HG03045 (cell line): ENCODE measurements at regions not wholly inside any gene's neighbourhood (a gene's known extent, or its start where the extent isn't known, plus 50 kb on each side); places are given as distances from the start of the nearest gene placed in this dataset.

Experiments
- ATAC-seq: cut with Tn5 transposase; IDR thresholded peaks from one replicate; pipeline ENCODE4 v1.9.1; 2021; ENCODE audit warnings: mild to moderate bottlenecking, moderate library complexity; ENCODE audit not compliant: unreplicated experiment

DNA sequence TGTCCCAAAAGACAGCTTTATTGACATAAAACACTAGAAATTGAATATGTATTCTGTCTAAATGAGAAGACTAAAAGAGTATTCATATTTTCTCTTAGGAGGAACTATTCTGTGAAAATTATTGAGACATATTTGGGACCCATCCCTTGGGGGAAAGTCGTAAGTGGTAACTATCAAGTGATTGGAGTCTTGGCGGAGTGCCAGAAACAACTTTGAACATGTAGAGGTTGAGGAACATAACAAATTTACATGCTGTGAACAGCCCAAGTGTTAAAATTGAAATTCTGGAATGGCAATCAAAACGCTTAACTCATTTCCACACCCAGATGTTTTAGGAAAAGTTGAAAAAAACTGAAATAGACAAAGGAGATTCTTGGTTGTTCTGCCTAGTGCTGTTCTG lies 1034.6 kb downstream of the NSUN3 start:
- no peak for ATAC-seq

DNA sequence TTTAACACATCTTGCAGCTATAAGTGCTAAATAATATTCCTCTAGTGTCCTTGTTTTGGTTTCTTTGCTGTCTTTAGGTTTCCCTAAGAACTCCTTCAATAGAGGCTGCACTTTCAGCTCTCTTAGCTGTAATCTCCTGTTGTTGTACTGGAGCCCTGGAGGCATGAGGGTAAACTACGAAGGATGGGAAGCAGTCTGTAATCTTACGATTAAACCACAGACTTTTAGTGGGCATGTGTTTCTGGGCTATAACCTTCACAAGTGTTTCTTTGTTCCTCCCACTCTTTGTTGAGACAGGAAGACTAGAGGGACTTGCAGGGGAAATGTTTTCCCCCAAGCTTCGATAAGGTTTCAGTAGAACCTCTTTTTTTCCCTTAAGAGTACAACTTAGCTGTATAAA lies 1058.1 kb downstream of the NSUN3 start:
- no peak for ATAC-seq

DNA sequence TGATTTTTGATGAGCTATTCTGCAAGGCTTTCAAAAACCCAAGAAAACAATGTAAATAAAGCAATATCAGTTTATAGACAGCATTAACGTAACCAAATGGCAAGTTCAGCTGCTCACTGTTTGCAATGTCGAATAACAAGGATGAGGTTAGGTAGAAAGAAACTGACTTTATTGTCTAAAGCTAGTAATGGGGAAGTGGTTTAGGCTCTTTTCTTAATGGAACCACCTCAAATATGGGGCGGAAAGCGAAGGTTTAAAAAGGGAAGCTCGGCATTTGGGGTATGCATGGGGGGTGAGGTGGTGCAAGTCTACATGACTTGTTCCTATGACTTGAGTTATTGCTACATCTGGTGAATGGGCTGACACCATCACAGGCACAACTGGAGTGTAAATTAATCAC lies 1060.2 kb downstream of the NSUN3 start:
- ATAC-seq = no peak

DNA sequence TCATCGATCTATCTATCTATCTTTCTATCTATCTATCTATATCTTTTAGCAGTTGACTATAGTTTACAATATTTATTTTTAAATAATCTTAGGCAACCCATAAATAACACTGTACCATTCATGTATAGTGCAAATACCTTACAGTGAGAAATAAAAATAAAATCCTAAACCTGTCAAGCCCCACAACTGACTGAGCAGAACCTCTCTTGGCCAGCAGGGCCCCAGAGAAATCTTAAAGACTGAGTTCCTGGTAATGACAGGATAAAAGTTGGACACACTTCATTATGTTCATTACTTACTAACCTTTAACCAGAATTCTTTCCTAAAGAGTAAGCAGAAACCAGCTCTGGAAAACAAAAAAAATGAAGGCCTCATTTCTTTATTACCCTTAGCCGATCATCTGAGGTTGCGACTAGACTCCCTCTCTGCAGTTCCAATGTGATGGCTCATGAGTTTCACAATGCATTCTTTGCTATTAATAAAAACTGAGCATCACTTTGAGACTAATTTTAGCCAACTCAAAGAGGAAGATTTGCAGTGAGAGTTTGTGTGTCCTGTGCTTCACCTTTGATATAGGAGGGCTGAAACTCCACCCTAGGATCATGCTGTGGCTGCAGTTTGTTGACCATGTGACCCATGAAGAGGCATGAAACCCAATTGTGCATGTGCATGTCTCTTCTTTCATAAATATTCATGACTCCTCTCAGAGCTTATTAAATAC lies 1072.0 kb downstream of the NSUN3 start:
- ATAC-seq = no peak

DNA sequence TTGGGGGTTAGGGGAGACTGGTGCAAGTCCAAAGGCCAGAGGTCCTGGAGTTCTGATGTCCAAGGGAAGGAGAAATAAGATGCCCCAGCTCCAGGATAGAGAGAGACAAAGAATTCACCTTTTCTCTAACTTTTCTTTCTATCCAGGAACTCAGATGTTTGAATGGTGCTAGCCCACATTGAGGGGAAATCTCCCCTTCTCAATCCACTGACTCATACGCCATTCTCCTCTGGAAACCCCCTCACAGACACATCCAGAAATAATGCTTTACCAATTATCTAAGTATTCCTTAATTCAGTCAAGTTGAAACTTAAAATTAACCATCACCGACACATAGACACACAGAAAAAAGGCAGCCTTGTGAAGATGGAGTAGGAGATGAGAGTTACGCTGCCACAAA lies 1085.2 kb downstream of the NSUN3 start:
- no peak for ATAC-seq

DNA sequence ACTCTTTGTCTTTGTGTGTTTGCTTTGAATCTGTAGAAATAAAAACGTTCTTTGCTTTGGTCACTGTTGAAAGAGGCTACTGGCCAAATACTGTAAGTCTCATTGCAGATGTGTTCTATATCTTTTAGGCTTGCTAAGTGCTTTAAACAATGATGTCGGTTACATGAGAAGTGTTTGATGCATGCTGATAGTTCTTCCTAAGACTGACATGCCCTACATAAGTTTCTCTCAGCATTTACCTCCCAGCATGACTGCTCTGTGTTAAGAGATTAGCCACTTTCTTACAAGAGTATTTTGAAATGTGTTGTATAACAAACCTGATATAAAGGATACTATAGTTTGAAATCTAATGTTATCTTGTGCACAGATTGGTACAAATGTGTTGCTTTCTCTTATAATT lies 1088.7 kb downstream of the NSUN3 start:
- no peak for ATAC-seq

DNA sequence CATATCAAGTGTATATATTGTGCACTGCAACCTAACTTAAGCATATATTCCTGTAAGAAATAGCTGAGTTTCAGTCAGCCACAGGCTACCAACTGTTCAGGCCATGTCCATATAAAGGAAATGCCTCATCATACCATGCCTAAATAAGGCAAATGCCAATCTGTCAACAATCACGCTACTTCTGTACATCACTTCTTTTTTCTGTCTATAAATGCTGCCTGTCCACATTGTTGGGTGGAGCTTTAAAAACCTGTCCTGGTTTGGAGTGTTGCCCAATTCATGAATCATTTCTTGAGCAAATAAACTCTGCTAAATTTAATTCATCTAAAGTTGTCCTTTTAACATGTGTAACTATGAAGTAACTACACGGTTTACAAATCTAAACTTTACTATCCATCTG lies 1091.9 kb downstream of the NSUN3 start:
- no peak for ATAC-seq

DNA sequence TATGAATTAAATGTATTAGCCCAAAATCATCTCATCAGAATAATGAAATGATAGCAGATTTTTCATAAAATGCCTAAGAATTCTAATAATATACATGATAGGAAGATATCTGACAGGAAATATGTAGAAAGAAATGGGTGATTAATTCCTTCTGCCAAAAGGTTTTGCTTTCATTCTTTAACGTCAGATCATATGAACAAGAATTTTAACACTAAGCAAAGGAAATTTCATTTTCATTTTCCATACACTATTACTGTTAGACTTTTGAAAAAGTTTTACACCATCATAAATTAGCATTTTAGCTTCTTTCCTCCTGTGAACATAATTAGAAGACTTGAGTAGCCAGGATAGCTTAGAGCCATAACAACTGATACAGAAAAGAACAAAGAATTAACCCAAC lies 1099.9 kb downstream of the NSUN3 start:
- ATAC-seq = no peak

DNA sequence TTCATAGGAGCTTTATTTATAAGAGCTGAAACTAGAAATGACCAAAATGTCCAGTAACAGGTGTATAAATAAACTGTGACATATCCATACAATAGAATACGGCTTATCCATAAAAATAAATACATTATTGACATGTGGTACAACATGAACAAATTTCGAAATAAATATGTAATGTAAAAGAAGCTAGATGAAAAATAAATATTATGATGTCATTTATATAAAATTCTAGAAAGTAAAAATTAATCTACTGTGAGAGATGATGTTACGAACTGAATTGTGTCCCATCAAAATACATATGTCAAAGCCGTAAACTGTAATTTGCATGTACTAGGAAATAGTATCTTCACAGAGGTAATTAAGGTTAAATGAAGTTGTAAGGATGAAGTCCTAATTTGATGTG lies 1104.9 kb downstream of the NSUN3 start:
- no peak for ATAC-seq

DNA sequence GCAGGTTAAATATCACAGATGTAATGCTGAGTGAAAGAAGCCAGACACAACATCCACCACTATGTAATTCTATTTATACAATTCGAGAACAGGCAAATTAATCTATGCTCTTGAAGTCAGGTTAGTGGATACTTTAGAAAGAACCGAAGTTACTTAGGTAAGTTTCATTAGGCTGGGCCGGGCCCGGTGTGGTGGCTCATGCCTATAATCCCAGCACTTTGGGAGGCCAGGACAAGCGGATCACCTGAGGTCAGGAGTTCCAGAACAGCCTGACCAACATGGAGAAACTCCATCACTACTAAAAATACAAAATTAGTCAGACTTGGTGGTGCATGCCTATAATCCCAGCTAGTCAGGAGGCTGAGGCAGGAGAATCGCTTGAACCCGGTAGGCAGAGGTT lies 1105.7 kb downstream of the NSUN3 start:
- no peak for ATAC-seq

DNA sequence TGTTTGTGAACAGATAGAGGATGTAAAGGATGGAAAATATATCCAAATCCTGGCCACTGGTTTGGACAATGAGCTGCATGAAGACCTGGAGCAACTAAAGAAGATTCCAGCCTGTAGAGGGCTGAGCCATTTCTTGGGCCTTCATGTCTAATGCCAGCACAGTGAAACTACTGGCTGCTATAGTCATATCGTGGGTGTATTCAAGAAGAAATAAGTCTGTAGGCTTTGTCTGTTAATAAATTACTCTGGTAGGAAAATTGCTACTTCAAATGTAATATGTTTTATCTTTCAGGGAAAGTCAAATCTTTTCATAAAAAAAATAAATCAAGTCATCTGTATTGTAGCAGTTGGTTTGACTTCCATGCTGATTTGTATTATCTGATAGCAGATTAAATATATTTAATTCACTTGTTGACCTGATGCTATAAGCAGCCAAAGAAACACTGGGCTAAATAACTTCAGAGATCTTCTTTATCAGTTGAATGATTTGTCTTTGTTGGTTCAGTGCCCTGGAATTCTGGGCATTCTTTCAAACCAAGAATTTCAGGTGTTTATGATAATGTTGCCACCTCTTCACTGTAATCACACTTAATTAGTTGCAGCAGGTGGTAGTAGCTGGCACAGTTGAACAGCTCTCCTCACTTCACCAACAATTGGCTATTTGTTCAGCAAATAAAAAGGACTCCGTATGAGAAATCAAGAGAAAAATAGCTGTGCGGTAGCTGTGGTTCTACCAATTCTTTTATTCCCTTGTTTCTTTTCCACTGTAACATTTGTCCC lies 1109.5 kb downstream of the NSUN3 start:
- ATAC-seq = no peak

DNA sequence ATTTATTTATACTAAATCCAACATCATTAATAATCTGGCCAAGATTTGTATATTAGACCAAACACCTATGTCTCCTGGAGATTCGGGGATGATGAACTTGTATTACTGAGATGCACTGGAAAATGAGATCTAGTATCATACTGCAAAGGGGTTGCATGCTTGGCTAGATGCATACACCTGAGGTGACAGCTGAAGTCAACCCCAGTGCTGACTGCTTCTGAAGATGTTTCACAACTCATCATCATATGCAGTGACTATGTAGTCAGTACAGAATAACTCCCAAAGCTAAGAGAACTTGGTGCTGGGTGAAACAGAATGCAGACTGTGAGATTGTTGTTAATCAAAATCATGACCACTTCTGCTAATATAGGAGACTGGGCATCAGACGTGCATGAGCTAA lies 1114.2 kb downstream of the NSUN3 start:
- no peak for ATAC-seq

DNA sequence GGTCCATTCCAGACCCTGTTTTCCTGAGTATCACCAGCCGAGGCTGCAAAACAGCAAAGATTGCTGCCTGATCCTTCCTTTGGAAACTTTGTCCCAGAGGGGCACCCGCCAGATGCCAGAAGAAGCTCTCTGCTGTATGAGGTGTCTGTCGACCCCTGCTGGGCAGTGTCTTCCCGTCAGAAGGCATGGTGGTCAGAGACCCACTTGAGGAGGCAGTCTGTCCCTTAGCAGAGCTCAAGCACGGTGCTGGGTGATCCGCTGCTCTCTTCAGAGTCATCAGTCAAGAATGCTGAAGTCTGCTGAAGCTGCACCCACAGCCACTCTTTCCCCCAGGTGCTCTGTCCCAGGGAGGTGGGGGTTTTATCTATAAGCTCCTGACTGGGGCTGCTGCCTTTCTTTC lies 1121.2 kb downstream of the NSUN3 start:
- no peak for ATAC-seq

DNA sequence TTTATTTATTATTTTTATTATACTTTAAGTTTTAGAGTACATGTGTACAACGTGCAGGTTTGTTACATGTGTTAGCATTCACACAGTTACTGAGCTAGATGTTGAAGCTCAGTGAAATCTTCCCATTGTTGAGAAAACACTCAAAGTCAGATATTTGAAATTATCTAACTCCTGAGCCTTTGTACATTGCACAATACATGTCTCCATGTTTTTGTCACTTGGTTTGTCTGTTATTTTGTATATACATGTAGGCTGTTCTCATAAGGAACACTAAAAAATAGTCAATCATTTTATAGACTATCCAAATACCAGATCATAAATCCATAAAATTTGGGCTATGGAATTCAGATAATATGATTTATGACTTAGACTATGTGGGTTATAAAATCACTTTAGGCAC lies 1126.5 kb downstream of the NSUN3 start:
- ATAC-seq = no peak

DNA sequence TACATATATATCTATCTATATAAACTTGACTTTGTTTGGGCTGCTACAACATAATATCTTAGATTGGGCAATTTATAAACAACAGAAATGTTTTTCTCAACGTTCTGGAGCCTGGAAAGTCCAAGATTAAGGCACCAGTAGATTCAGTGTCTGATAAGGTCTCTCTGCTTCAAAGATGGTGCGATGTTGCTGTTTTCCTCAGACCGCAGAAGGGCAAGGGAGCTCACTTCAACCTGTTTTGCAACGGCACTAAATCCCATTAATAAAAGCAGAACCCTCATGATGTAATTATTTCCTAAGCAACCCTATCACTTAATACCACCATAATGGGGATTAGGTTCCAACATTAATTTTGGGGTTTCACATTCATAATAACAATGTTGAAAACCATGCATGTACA lies 1134.8 kb downstream of the NSUN3 start:
- no peak for ATAC-seq

DNA sequence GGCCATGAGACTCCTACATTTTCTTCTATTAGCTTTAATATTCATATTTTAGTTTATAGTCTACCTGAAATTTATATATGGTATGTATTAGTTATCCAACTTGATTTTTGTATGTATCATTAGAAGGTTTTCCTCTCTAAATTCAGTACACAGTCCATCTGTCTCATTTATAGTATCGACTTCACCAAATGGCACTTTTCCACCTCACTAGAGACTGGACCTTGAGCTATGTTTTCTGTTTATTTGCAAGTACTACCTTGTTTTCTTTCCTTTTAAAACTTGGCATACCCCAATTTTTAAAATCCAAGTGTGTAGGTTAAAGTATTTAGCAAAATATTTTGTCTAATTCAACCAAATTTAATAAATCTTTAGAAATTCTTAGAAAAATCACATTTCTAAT lies 1137.5 kb downstream of the NSUN3 start:
- ATAC-seq = no peak

DNA sequence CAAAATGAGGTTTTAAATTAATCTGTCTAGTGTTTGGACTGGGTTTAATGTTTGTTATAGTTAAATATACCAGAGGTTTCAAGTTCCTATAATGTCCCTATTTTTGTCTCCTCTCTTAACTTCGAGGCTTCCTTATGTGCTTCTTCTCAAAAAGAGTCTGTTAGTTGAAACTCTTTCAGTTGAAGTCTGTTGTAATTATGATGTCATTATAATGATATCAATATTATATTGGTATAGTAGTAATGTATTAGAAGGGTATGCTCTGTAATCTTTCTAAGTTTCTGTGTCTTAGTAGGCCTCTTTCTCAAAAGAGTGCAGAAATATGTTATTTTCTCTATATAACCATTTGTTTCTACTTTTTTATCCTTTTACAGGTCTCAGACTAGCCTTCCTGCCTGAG lies 1148.0 kb downstream of the NSUN3 start:
- no peak for ATAC-seq

DNA sequence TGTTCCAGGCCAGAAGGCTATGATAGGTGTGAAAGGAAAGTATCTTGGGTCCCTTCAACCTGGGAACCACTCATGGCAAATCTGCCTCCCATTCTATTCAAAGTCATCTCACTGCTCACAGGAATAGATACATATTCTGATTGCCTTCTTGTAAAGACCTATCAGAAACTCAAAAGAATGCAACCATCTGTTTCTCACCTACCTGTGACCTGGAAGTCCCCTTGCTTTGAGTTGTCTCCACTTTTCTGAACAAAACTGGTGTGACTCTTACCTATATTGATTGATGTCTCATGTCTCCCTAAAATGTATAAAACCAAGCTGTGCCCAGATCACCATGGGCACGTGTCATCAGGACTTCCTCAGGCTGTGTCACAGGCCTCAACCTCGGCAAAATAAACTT lies 1149.3 kb downstream of the NSUN3 start:
- ATAC-seq = no peak

DNA sequence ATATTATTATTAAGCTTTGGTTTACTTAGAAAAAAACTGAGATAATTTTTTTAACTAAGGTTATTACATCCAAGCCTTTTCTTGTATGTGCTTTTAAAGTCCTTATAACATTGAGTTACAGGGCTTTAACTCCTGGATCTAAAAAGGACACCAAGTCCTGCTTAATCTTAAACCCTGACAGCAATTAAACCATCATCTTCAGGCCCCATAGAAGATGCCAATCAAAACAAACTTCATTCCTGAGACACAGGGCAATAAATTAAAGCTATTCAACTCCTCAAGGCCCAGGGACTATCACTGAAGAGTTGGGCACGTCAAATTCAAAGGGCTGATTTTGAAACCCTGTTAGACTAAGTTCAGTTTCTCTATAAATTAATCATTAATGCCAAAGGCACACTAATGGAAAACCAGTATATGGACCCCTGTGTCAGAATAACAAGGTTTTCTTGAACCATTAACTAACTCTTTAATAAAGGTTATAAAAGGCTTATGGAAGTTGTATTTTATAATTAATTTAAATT lies 1152.6 kb downstream of the NSUN3 start:
- no peak for ATAC-seq

DNA sequence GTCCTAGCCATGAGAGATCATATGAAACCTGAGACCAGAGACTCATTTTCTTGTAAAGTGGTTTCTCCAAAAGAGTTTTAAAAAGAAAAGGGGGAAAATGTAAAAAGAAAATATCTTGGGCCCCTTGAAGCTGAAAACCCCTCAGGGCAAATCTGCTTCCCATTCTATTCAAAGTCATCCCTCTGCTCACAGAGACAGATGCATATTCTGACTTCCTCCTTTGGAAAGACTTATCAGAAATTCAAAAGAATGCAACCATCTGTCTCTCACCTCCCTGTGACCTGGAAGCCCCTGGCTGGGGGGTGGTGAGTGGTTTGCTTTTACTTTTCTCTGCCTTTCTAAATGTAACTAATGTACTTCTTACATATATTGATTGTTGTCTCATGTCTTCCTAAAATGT lies 1154.8 kb downstream of the NSUN3 start:
- ATAC-seq = no peak

DNA sequence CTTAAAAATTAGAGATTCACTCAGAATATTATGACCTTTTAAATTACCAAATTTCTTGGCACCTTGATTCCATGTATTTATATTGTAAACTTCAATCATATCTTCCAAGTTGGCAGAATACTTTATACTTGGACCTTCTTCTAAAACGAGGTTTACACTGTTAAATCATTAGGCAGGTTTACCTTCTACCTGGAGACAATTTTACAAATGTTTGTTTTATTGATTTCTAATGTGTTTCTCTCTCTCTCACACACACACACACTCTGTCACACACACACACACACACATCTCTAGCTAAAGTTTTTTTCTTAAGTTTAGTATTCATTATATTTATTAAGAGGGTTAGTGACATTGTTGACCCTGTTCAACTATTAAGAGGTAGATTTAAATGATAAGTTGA lies 1155.6 kb downstream of the NSUN3 start:
- no peak for ATAC-seq

DNA sequence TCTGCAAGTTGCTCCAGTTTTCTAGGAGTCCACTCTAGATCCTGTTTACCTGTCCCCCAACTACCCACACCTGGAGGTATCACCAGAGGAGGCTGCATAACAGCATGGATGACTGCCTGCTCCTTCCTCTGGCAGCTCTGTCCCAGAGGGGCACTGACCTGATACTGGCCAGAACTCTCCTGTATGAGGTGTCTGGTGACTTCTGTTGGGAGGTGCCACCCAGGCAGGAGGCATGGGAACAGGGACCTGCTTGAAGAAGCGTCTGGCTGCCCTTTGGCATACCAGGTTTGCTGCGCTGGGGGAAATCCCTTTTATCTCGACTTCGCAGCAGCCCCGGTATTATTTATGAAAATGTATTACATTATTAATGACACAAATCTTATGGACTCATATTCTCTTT lies 1163.6 kb downstream of the NSUN3 start:
- ATAC-seq = no peak
